Thoracic aorta (tissue), 2 donors: ENCODE measurements at regions not wholly inside any gene's neighbourhood (a gene's known extent, or its start where the extent isn't known, plus 50 kb on each side); places are given as distances from the start of the nearest gene placed in this dataset.

Experiments
- ATAC-seq: fragments of 150-250 bp; one replicate; pipeline ENCODE4 v1.8.0; 2017; ENCODE audit warnings: low read depth; ENCODE audit not compliant: insufficient number of reproducible peaks, low FRiP score
- DNase-seq: peaks from one replicate; pipeline ENCODE4 v3.0.0-alpha.2; 2020; ENCODE audit warnings: low spot score
- H3K27ac ChIP-seq, 2 donors: fragments of 200-600 bp; sonication (generic); 1 replicate in 1 of 2; 2 replicates in 1 of 2; pipeline ENCODE4 v1.5.1; 2016; ENCODE audit warnings: mild to moderate bottlenecking in 2 of 2, moderate library complexity in 2 of 2
- H3K27me3 ChIP-seq: fragments of 200-600 bp; sonication (generic); replicated peaks from 2 replicates; pipeline ENCODE4 v1.6.0; 2016; ENCODE audit warnings: mild to moderate bottlenecking; ENCODE audit not compliant: insufficient read depth
- H3K36me3 ChIP-seq: fragments of 200-600 bp; sonication (generic); one replicate; pipeline ENCODE4 v1.5.1; 2016
- H3K4me1 ChIP-seq, 2 donors: fragments of 200-600 bp; sonication (generic); 1 replicate in 1 of 2; 2 replicates in 1 of 2; pipeline versions ENCODE4 v1.5.1 to v1.6.0; 2016; ENCODE audit warnings: low read depth in 2 of 2, mild to moderate bottlenecking in 1 of 2; ENCODE audit not compliant: control insufficient read depth in 1 of 2
- H3K4me3 ChIP-seq: fragments of 200-600 bp; sonication (generic); 2 replicates; pipeline ENCODE4 v1.5.1; 2016; ENCODE audit warnings: mild to moderate bottlenecking
- H3K9me3 ChIP-seq: fragments of 200-600 bp; sonication (generic); 2 replicates; pipeline ENCODE4 v1.5.1; 2016
- CTCF ChIP-seq: fragments of 200-600 bp; sonication (generic); IDR thresholded peaks from one replicate; pipeline ENCODE4 v1.5.1; 2019; ENCODE audit warnings: antibody characterized with exemption

GRCh38 chr11:70954471-70954870, 297.9 kb downstream of the SHANK2 start:
- Histone ChIP-seq H3K4me1 (no peaks in the 10 kb centered on the region), H3K4me3 (no peak overlapping the region), H3K27me3 (no peaks in the 10 kb centered on the region), H3K27ac (no peak overlapping the region), H3K36me3 (no peaks in the 10 kb centered on the region), H3K9me3 (no peaks in the 10 kb centered on the region)
- DNase-seq (no peak), ATAC-seq (no peak)
- no peak for TF ChIP-seq CTCF
